HCT116 (cell line): ENCODE measurements at regions not wholly inside any gene's neighbourhood (a gene's known extent, or its start where the extent isn't known, plus 50 kb on each side); places are given as distances from the start of the nearest gene placed in this dataset.

Source experiments
- ATAC-seq: fragments of 200-7000 bp; cut with Tn5 transposase; 2 replicates; pipeline ENCODE4 v1.9.1; 2020; ENCODE audit warnings: mild to moderate bottlenecking, moderate library complexity
- BruUV-seq: library from RNA; stranded (reverse); fragments of 400-500 nt; replicated peaks from 2 replicates; lab custom pipeline; 2021; lab: Mats Ljungman, UMichigan
- CTCF ChIA-PET: fragments of 300-600 bp; sonication (Branson Sonifier 250); formaldehyde crosslinking; loops from one replicate; lab custom pipeline; 2021; ENCODE audit warnings: antibody characterized with exemption; lab: Charles Lee
- POLR2A ChIA-PET: fragments of 300-600, 350-600 bp; sonication (Branson Sonifier 250); formaldehyde crosslinking; loops from one replicate; lab custom pipeline; 2021; ENCODE audit warnings: antibody characterized with exemption; lab: Charles Lee
- RAD21 ChIA-PET, 2 experiments: fragments of 300-600 bp; sonication (Branson Sonifier 250); formaldehyde crosslinking; loops; one replicate each; lab custom pipeline; 2023; ENCODE audit warnings: low total read pairs in 2 of 2; ENCODE audit not compliant: uncharacterized antibody in 2 of 2, unreplicated experiment in 2 of 2, low non-redundant PET in 1 of 2; lab: Charles Lee
- DNase-seq: peaks from one replicate; pipeline ENCODE4 v3.0.0-alpha.2; 2010; ENCODE audit warnings: low read depth, low spot score
- H2AFZ ChIP-seq: fragments of 200-600 bp; shearing (Covaris generic), sonication (generic); 2 replicates; pipeline ENCODE4 v1.6.1; 2017; ENCODE audit warnings: low read depth, mixed run types, mixed read lengths, antibody characterized with exemption, low read length; ENCODE audit not compliant: poor library complexity, severe bottlenecking
- H3K27ac ChIP-seq: 2 replicates; pipeline ENCODE4 v1.5.1; 2012; ENCODE audit warnings: low read depth, low read length
- H3K27me3 ChIP-seq: fragments of 200-600 bp; sonication (generic); 2 replicates; pipeline ENCODE4 v1.6.1; 2016; ENCODE audit warnings: mixed run types, low read length, mixed read lengths; ENCODE audit not compliant: insufficient read depth
- H3K36me3 ChIP-seq, 2 experiments: fragments of 200-500 bp in 1 of 2; fragments of 200-600 bp in 1 of 2; sonication (Bioruptor generic) in 1 of 2; sonication (generic) in 1 of 2; 2 replicates each; pipeline versions ENCODE4 v1.5.1 to v1.6.1; 2014 to 2016; ENCODE audit warnings: low read length in 2 of 2, inconsistent platforms in 1 of 2, mixed read lengths in 1 of 2, mixed run types in 1 of 2; ENCODE audit not compliant: insufficient read depth in 2 of 2, control insufficient read depth in 1 of 2
- H3K4me1 ChIP-seq, 2 experiments: fragments of 200-600 bp in 1 of 2; sonication (generic) in 1 of 2; 2 replicates each; pipeline versions ENCODE4 v1.5.1 to v1.6.1; 2012 to 2017; ENCODE audit warnings: low read length in 2 of 2, inconsistent platforms in 1 of 2, mild to moderate bottlenecking in 1 of 2, mixed read lengths in 1 of 2, mixed run types in 1 of 2, moderate library complexity in 1 of 2; ENCODE audit not compliant: insufficient read depth in 2 of 2, control insufficient read depth in 1 of 2
- H3K4me2 ChIP-seq: fragments of 200-600 bp; sonication (generic); 2 replicates; pipeline ENCODE4 v1.6.1; 2017; ENCODE audit warnings: mixed run types, low read length, mixed read lengths
- H3K4me3 ChIP-seq, 2 experiments: fragments of 200-600 bp in 1 of 2; sonication (generic) in 1 of 2; replicated peaks in 1 of 2; 2 replicates each; pipeline ENCODE4 v1.5.1; 2011 to 2016; ENCODE audit warnings: low read length in 2 of 2, control low read depth in 1 of 2, low read depth in 1 of 2, mild to moderate bottlenecking in 1 of 2, mixed read lengths in 1 of 2, mixed run types in 1 of 2
- H3K79me2 ChIP-seq: fragments of 200-600 bp; sonication (generic); 2 replicates; pipeline ENCODE4 v1.6.1; 2017; ENCODE audit warnings: mild to moderate bottlenecking, mixed run types, low read length, moderate library complexity, mixed read lengths; ENCODE audit not compliant: insufficient read depth
- H3K9ac ChIP-seq: fragments of 200-600 bp; sonication (generic); 2 replicates; pipeline ENCODE4 v1.6.1; 2016; ENCODE audit warnings: low read length, mixed read lengths
- H3K9me2 ChIP-seq: fragments of 200-600 bp; sonication (generic), shearing (Covaris generic); 2 replicates; pipeline ENCODE4 v1.6.1; 2017; ENCODE audit warnings: mixed run types, mild to moderate bottlenecking, moderate library complexity; ENCODE audit not compliant: insufficient read depth
- H3K9me3 ChIP-seq, 2 experiments: fragments of 200-500 bp in 1 of 2; fragments of 200-600 bp in 1 of 2; sonication (Bioruptor generic) in 1 of 2; sonication (generic) in 1 of 2; 2 replicates each; pipeline ENCODE4 v1.6.1; 2014 to 2017; ENCODE audit warnings: low read length in 2 of 2, mixed read lengths in 2 of 2, inconsistent platforms in 1 of 2, low read depth in 1 of 2, mild to moderate bottlenecking in 1 of 2, mixed run types in 1 of 2, moderate library complexity in 1 of 2; ENCODE audit not compliant: control insufficient read depth in 1 of 2, insufficient read depth in 1 of 2
- H4K20me1 ChIP-seq: fragments of 200-600 bp; sonication (generic), shearing (Covaris generic); 2 replicates; pipeline ENCODE4 v1.6.1; 2017; ENCODE audit warnings: mixed run types, mild to moderate bottlenecking, moderate library complexity; ENCODE audit not compliant: insufficient read depth
- ATF3 ChIP-seq: IDR thresholded peaks from 2 replicates; pipeline ENCODE4 v1.6.1; 2012
- CBX3 ChIP-seq: IDR thresholded peaks from 2 replicates; pipeline ENCODE4 v1.6.1; 2012; ENCODE audit warnings: low read depth
- ELF1 ChIP-seq: IDR thresholded peaks from 2 replicates; pipeline ENCODE4 v1.6.1; 2012; ENCODE audit warnings: low read depth, borderline replicate concordance
- EZH2phosphoT487 ChIP-seq: fragments of 200-600 bp; IDR thresholded peaks from 2 replicates; pipeline ENCODE4 v1.6.1; 2018; ENCODE audit warnings: antibody characterized with exemption, borderline replicate concordance
- FOSL1 ChIP-seq: IDR thresholded peaks from 2 replicates; pipeline ENCODE4 v1.6.1; 2012; ENCODE audit warnings: low read depth
- JUND ChIP-seq: IDR thresholded peaks from 2 replicates; pipeline ENCODE4 v1.6.1; 2012
- MAX ChIP-seq: IDR thresholded peaks from 2 replicates; pipeline ENCODE4 v1.6.1; 2012
- POLR2AphosphoS5 ChIP-seq: IDR thresholded peaks from 2 replicates; pipeline ENCODE4 v1.6.1; 2011; ENCODE audit warnings: mild to moderate bottlenecking, low read depth, low read length, moderate library complexity
- REST ChIP-seq: IDR thresholded peaks from 2 replicates; pipeline ENCODE4 v1.6.1; 2012; ENCODE audit warnings: low read depth
- SIN3A ChIP-seq: IDR thresholded peaks from 2 replicates; pipeline ENCODE4 v1.6.1; 2012; ENCODE audit warnings: low read depth
- SP1 ChIP-seq: IDR thresholded peaks from 2 replicates; pipeline ENCODE4 v1.6.1; 2012; ENCODE audit warnings: low read depth
- ZBTB33 ChIP-seq: IDR thresholded peaks from 2 replicates; pipeline ENCODE4 v1.6.1; 2011; ENCODE audit warnings: mild to moderate bottlenecking, low read length, moderate library complexity; ENCODE audit not compliant: insufficient replicate concordance; ENCODE audit errors: extremely low read depth
- ZNF274 ChIP-seq: fragments of 200-500 bp; sonication (Bioruptor generic); IDR thresholded peaks from 2 replicates; pipeline ENCODE4 v1.6.1; 2014; ENCODE audit warnings: mild to moderate bottlenecking, low read depth, low read length, inconsistent platforms
- intact Hi-C: fragments of 100-400 bp; cut with micrococcal nuclease; formaldehyde crosslinking; loops from 2 replicates; pipeline ENCODE4 v1.10.0; 2022

GRCh38 chr10:123303581-123304337, 149.6 kb downstream of the BUB3 start (continued):
- TF ChIP-seq CBX3 (no peak), REST (no peak), EZH2phosphoT487 (no peak), POLR2AphosphoS5 (no peak)

GRCh38 chr10:123305671-123306070, 151.5 kb downstream of the BUB3 start:
- no TSS peak for BruUV-seq
- DNase-seq (no peak), ATAC-seq (no peak)
- H3K27ac ChIP-seq: no peak overlapping the region
- no peaks in the 10 kb centered on the region for H3K79me2 ChIP-seq
- RAD21 ChIA-PET: no interaction called here
- no peak overlapping the region for H2AFZ ChIP-seq
- no peaks in the 10 kb centered on the region for H3K9me3 ChIP-seq
- H3K9me2 ChIP-seq: no peaks in the 10 kb centered on the region
- H3K4me2 ChIP-seq: no peak overlapping the region
- H3K9ac ChIP-seq: no peak overlapping the region
- POLR2A ChIA-PET: no interaction called here
- H4K20me1 ChIP-seq: no peaks in the 10 kb centered on the region
- intact Hi-C loops: no loop called here
- H3K36me3 ChIP-seq: no peaks in the 10 kb centered on the region
- CTCF ChIA-PET: no interaction called here
- no peaks in the 10 kb centered on the region for H3K27me3 ChIP-seq
- H3K4me3 ChIP-seq: no peak overlapping the region
- no peaks in the 10 kb centered on the region; a peak in 1 of 4 replicates for H3K4me1 ChIP-seq
- TF ChIP-seq ZBTB33 (no peak), SIN3A (no peak), SP1 (no peak), ZNF274 (no peak), ELF1 (no peak), FOSL1 (no peak), MAX (no peak), ATF3 (no peak), REST (no peak), JUND (no peak)
